ENCODE measurements at regions not wholly inside any gene's neighbourhood (a gene's known extent, or its start where the extent isn't known, plus 50 kb on each side); places are given as distances from the start of the nearest gene placed in this dataset.

GRCh38 chr2:37872192-37872750 is 52.8 kb upstream of the RMDN2 start:
- TF ChIP-seq POLR2AphosphoS5 (IDR thresholded peaks at IDR 0.05): no peak
- TF ChIP-seq CTCF (IDR thresholded peaks at IDR 0.05): no peak

All from transverse colon (tissue), 4 donors.